NCI-H2196 (cell line): ENCODE measurements at regions not wholly inside any gene's neighbourhood (a gene's known extent, or its start where the extent isn't known, plus 50 kb on each side); places are given as distances from the start of the nearest gene placed in this dataset.
"Not testable (repeated sequence)": the region's sequence is repeated elsewhere in the genome, so short reads cannot be mapped to it uniquely, and the experiment has no call there.

Experiments
- DNase-seq: peaks from one replicate; lab custom pipeline; 2025; ENCODE audit not compliant: unreplicated experiment; lab: John Stamatoyannopoulos, UW

- DNase-seq, result no peak
Measured at GRCh38 chr13:63337921-63338320, 1922.3 kb upstream of the PCDH20 start.

- no peak for DNase-seq
Measured at GRCh38 chr13:63337041-63337440, 1921.4 kb upstream of the PCDH20 start.

- DNase-seq, result no peak
Measured at GRCh38 chr13:63336549-63336948, 1920.9 kb upstream of the PCDH20 start.

GRCh38 chr13:63327584-63327983 is 1911.9 kb upstream of the PCDH20 start:
- DNase-seq, result no peak

- no peak for DNase-seq
Measured at GRCh38 chr13:63323441-63323840, 1907.8 kb upstream of the PCDH20 start.

GRCh38 chr13:63311587-63311986 is 1895.9 kb upstream of the PCDH20 start:
- no peak for DNase-seq

GRCh38 chr13:63308549-63309165 is 1893.0 kb upstream of the PCDH20 start:
- DNase-seq, result no peak

- DNase-seq, result no peak
Measured at GRCh38 chr13:63307228-63307627, 1891.6 kb upstream of the PCDH20 start.

- DNase-seq, result no peak
Measured at GRCh38 chr13:63305641-63306133, 1890.0 kb upstream of the PCDH20 start.

- DNase-seq, result no peak
Measured at GRCh38 chr13:63304497-63304896, 1888.8 kb upstream of the PCDH20 start.

GRCh38 chr13:63299866-63300394 is 1884.3 kb upstream of the PCDH20 start:
- no peak for DNase-seq

GRCh38 chr13:63297163-63297562 is 1881.5 kb upstream of the PCDH20 start:
- DNase-seq, result no peak

- DNase-seq, result no peak
Measured at GRCh38 chr13:63291701-63292100, 1876.1 kb upstream of the PCDH20 start.

GRCh38 chr13:63288576-63288975 is 1872.9 kb upstream of the PCDH20 start:
- no peak for DNase-seq

- no peak for DNase-seq
Measured at GRCh38 chr13:63287926-63288325, 1872.3 kb upstream of the PCDH20 start.

GRCh38 chr13:63285426-63285825 is 1869.8 kb upstream of the PCDH20 start:
- no peak for DNase-seq

GRCh38 chr13:63279136-63279535 is 1863.5 kb upstream of the PCDH20 start:
- no peak for DNase-seq

GRCh38 chr13:63274772-63275171 is 1859.1 kb upstream of the PCDH20 start:
- no peak for DNase-seq

- no peak for DNase-seq
Measured at GRCh38 chr13:63249411-63250187, 1834.0 kb upstream of the PCDH20 start.

- DNase-seq, result not testable (repeated sequence)
Measured at GRCh38 chr13:63236667-63237396, 1821.2 kb upstream of the PCDH20 start.

GRCh38 chr13:63218596-63218995 is 1802.9 kb upstream of the PCDH20 start:
- DNase-seq, result not testable (repeated sequence)
